ENCODE measurements at regions not wholly inside any gene's neighbourhood (a gene's known extent, or its start where the extent isn't known, plus 50 kb on each side); places are given as distances from the start of the nearest gene placed in this dataset.

DNA sequence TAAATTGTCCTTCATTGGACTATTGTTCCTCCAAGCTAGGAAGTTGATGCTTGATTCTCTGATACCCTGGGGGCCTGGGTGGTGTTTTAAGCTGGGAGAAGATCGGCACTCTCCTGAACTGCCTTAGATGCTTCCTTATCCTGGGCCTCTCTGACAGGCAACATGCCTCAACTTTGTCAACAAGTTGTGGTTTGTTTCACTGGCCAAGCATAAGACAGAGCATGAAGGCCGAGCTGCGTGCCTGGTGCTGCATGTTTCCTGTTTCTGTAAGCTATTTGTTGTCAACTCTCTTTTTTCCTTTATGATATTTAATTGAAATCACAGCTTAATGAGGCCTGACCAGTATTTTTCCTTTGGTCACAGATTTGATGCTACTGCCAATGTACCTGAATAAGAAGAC lies 187.6 kb upstream of the TNC start:
- no peak for TF ChIP-seq CTCF (IDR thresholded peaks at IDR 0.05; ENCODE audit: low read depth, low read length, missing input control)
- no peak for TF ChIP-seq YY1 (IDR thresholded peaks at IDR 0.05)
- TF ChIP-seq, protein P1, sequence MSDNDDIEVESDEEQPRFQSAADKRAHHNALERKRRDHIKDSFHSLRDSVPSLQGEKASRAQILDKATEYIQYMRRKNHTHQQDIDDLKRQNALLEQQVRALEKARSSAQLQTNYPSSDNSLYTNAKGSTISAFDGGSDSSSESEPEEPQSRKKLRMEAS (IDR thresholded peaks at IDR 0.05), result no peak
- TF ChIP-seq, protein P2, sequence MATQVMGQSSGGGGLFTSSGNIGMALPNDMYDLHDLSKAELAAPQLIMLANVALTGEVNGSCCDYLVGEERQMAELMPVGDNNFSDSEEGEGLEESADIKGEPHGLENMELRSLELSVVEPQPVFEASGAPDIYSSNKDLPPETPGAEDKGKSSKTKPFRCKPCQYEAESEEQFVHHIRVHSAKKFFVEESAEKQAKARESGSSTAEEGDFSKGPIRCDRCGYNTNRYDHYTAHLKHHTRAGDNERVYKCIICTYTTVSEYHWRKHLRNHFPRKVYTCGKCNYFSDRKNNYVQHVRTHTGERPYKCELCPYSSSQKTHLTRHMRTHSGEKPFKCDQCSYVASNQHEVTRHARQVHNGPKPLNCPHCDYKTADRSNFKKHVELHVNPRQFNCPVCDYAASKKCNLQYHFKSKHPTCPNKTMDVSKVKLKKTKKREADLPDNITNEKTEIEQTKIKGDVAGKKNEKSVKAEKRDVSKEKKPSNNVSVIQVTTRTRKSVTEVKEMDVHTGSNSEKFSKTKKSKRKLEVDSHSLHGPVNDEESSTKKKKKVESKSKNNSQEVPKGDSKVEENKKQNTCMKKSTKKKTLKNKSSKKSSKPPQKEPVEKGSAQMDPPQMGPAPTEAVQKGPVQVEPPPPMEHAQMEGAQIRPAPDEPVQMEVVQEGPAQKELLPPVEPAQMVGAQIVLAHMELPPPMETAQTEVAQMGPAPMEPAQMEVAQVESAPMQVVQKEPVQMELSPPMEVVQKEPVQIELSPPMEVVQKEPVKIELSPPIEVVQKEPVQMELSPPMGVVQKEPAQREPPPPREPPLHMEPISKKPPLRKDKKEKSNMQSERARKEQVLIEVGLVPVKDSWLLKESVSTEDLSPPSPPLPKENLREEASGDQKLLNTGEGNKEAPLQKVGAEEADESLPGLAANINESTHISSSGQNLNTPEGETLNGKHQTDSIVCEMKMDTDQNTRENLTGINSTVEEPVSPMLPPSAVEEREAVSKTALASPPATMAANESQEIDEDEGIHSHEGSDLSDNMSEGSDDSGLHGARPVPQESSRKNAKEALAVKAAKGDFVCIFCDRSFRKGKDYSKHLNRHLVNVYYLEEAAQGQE (IDR thresholded peaks at IDR 0.05), result no peak
- TF ChIP-seq SP1 (IDR thresholded peaks at IDR 0.05), result no peak
- no peak for TF ChIP-seq RXRA (IDR thresholded peaks at IDR 0.05)
- TF ChIP-seq RAD21 (IDR thresholded peaks at IDR 0.05), result no peak
- TF ChIP-seq FOXA1 (IDR thresholded peaks at IDR 0.05), result no peak
- TF ChIP-seq, protein P3, sequence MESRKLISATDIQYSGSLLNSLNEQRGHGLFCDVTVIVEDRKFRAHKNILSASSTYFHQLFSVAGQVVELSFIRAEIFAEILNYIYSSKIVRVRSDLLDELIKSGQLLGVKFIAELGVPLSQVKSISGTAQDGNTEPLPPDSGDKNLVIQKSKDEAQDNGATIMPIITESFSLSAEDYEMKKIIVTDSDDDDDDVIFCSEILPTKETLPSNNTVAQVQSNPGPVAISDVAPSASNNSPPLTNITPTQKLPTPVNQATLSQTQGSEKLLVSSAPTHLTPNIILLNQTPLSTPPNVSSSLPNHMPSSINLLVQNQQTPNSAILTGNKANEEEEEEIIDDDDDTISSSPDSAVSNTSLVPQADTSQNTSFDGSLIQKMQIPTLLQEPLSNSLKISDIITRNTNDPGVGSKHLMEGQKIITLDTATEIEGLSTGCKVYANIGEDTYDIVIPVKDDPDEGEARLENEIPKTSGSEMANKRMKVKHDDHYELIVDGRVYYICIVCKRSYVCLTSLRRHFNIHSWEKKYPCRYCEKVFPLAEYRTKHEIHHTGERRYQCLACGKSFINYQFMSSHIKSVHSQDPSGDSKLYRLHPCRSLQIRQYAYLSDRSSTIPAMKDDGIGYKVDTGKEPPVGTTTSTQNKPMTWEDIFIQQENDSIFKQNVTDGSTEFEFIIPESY (IDR thresholded peaks at IDR 0.05), result no peak
- TF ChIP-seq GABPA (IDR thresholded peaks at IDR 0.05 in 1 of 2, conservative IDR thresholded peaks at IDR 0.05 in 1 of 2), result no peak
- TF ChIP-seq NR2F2 (IDR thresholded peaks at IDR 0.05), result no peak
- TF ChIP-seq TAF1 (conservative IDR thresholded peaks at IDR 0.05), result no peak
- no peak for TF ChIP-seq EGR1 (IDR thresholded peaks at IDR 0.05; ENCODE audit: low read depth in 2 of 2)

Data from liver (tissue), 3 donors.